SK-N-MC (cell line): ENCODE measurements at regions not wholly inside any gene's neighbourhood (a gene's known extent, or its start where the extent isn't known, plus 50 kb on each side); places are given as distances from the start of the nearest gene placed in this dataset.

Experiments used
- EZH2 ChIP-seq: fragments of 200-600 bp; sonication (generic); IDR thresholded peaks from one replicate; pipeline ENCODE4 v1.6.1; 2017; ENCODE audit warnings: antibody characterized with exemption
- POLR2AphosphoS5 ChIP-seq: IDR thresholded peaks from 2 replicates; pipeline ENCODE4 v1.6.1; 2012; ENCODE audit warnings: mild to moderate bottlenecking, low read depth, low read length, borderline replicate concordance

DNA sequence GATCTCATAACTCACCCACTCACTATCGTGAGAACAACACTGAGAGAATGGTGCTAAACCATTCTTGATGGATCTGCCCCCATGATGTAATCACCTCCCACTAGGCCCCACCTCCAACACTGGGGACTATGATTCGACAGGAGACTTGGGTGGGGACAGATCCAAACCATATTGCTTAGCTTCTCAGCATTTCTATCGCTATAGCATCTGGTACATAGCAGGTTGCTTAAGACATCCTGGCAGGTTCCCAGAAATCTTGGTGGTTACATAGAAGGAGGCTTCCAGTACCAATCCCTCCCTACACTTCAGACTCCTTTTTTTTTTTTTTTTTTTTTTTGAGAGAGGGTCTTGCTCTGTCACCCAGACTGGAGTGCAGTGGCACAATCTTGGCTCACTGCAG, 487.8 kb downstream of the EDEM1 start:
- TF ChIP-seq POLR2AphosphoS5 (no peak), EZH2 (no peak)
